ENCODE measurements at regions not wholly inside any gene's neighbourhood (a gene's known extent, or its start where the extent isn't known, plus 50 kb on each side); places are given as distances from the start of the nearest gene placed in this dataset.

GRCh38 chr1:104852151-104852550 is 1102.5 kb downstream of the AMY1C start:
- no peak for DNase-seq (ENCODE audit: low spot score)
- TF ChIP-seq CTCF (IDR thresholded peaks at IDR 0.05; ENCODE audit: extremely low read depth, insufficient read depth, missing control alignments) = no peak
- in situ Hi-C loops (cut with MboI; ENCODE audit: low pct_unique_long_range_greater_than_20kb, low sequenced_read_pairs, unreplicated experiment) = no loop called here

- in situ Hi-C loops (cut with MboI; ENCODE audit: low pct_unique_long_range_greater_than_20kb, low sequenced_read_pairs, unreplicated experiment) = no loop called here
- DNase-seq (ENCODE audit: low spot score) = no peak
- TF ChIP-seq CTCF (IDR thresholded peaks at IDR 0.05; ENCODE audit: extremely low read depth, insufficient read depth, missing control alignments) = no peak
Observed at GRCh38 chr1:104853276-104853675, 1103.6 kb downstream of the AMY1C start.

DNA sequence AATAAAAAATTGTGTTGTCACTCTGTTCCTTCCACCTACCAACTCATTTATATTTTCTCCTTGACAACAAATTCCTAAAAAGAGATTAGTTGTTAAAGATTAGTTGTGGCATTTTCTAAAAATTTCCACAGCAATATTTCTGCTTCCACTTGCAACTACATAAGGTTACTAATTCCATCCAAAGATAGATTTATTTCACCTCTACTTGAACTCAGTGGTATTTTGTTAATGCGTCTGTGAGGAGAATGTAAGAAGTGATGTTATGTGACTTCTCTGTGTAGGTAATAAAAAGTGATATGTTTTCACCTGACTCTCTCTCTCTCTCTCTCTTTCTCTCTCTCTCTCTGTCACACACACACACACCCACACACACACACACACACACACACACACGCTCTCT is 1104.8 kb downstream of the AMY1C start:
- no peak for TF ChIP-seq CTCF (IDR thresholded peaks at IDR 0.05; ENCODE audit: extremely low read depth, insufficient read depth, missing control alignments)
- no peak for DNase-seq (ENCODE audit: low spot score)
- in situ Hi-C loops (cut with MboI; ENCODE audit: low pct_unique_long_range_greater_than_20kb, low sequenced_read_pairs, unreplicated experiment) = no loop called here

DNA sequence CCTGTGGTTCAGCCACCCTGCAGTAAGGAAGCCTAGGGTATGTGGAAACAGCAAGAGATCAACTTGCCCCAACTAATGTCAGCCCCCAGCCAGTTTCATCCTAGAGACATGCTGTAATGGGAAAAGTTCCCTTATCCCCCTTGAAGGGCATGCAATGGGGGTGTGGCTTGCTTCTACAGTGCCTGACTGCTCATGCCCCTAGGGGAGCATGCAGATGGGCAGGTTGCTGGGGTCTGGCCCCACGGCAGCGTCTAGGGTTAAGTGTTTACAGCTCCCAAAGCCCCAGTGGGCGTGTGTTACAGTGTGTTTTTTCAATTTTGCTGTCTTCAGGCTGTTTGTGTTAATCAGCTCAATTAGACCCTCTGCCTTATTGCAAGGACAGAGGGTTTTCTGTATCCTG is 1105.9 kb downstream of the AMY1C start:
- no peak for TF ChIP-seq CTCF (IDR thresholded peaks at IDR 0.05; ENCODE audit: extremely low read depth, insufficient read depth, missing control alignments)
- DNase-seq (ENCODE audit: low spot score) = no peak

DNA sequence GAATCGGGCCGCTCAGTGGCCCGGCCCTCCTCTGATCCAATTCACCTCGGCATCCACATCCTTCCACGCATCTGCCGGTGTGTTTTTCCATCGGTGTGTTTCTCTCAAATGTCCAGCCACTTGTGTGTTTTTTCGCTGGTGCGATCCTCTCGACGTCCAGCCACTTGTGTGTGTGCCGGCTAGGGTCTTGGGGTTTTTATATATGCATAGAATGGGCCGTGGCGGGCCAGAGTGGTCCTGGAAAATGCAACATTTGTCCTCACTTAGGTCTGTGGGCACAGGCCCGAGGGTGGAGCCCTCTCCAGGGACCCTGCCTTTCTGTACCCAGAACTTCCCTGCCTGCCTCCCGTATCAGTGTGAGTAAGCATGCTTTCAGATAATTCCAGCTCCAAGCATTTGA is 1106.4 kb downstream of the AMY1C start:
- in situ Hi-C loops (cut with MboI; ENCODE audit: low pct_unique_long_range_greater_than_20kb, low sequenced_read_pairs, unreplicated experiment) = no loop called here
- no peak for DNase-seq (ENCODE audit: low spot score)
- TF ChIP-seq CTCF (IDR thresholded peaks at IDR 0.05; ENCODE audit: extremely low read depth, insufficient read depth, missing control alignments) = no peak

More for the DNA sequence above, 1105.9 kb downstream of the AMY1C start:
- in situ Hi-C loops (cut with MboI; ENCODE audit: low pct_unique_long_range_greater_than_20kb, low sequenced_read_pairs, unreplicated experiment) = no loop called here

- no peak for DNase-seq (ENCODE audit: low spot score)
- no peak for TF ChIP-seq CTCF (IDR thresholded peaks at IDR 0.05; ENCODE audit: extremely low read depth, insufficient read depth, missing control alignments)
- in situ Hi-C loops (cut with MboI; ENCODE audit: low pct_unique_long_range_greater_than_20kb, low sequenced_read_pairs, unreplicated experiment) = no loop called here
Observed at GRCh38 chr1:104856518-104856917, 1106.8 kb downstream of the AMY1C start.

DNA sequence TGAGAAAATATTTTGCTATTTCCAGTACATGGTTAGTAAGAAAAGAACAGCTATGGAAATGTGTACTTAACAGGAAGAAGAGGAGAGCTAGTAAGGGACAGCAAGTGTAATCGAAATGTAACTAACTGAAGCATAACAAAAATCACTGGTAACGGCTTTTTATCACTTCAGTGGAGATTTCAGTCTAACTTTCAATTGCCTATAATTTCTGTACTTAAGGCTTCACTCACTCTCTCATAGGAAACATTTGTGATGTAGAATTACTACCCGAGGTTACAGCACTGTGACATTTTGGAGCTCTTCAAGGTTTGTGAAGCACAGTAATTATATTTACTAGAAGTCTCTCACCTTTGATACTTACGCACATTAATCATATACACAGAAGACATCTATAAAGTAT is 1119.1 kb downstream of the AMY1C start:
- DNase-seq (ENCODE audit: low spot score) = no peak
- in situ Hi-C loops (cut with MboI; ENCODE audit: low pct_unique_long_range_greater_than_20kb, low sequenced_read_pairs, unreplicated experiment) = no loop called here
- TF ChIP-seq CTCF (IDR thresholded peaks at IDR 0.05; ENCODE audit: extremely low read depth, insufficient read depth, missing control alignments) = no peak

All from GM13977 (cell line).